Right cardiac atrium (tissue), 5 donors: ENCODE measurements at regions not wholly inside any gene's neighbourhood (a gene's known extent, or its start where the extent isn't known, plus 50 kb on each side); places are given as distances from the start of the nearest gene placed in this dataset.

Source experiments
- ATAC-seq, 2 donors: fragments of 200-7000 bp; cut with Tn5 transposase; one replicate each; pipeline versions ENCODE4 v1.8.0 to v1.9.1; 2020; ENCODE audit warnings: moderate library complexity in 2 of 2, mild to moderate bottlenecking in 1 of 2
- DNase-seq, 3 donors: peaks; one replicate each; pipeline ENCODE4 v3.0.0-alpha.2; 2020
- H3K27ac ChIP-seq: one replicate; pipeline ENCODE4 v1.5.1; 2013; ENCODE audit warnings: mild to moderate bottlenecking, low read length, control low read depth, moderate library complexity
- H3K27me3 ChIP-seq: one replicate; pipeline ENCODE4 v1.6.1; 2013; ENCODE audit not compliant: control insufficient read depth, insufficient read depth
- H3K4me1 ChIP-seq: one replicate; pipeline ENCODE4 v1.6.1; 2013; ENCODE audit warnings: low read length; ENCODE audit not compliant: control insufficient read depth, insufficient read depth
- H3K4me3 ChIP-seq: one replicate; pipeline ENCODE4 v1.5.1; 2013; ENCODE audit warnings: low read length, control low read depth
- H3K9me3 ChIP-seq: one replicate; pipeline ENCODE4 v1.6.1; 2013; ENCODE audit warnings: low read length; ENCODE audit not compliant: control insufficient read depth
- WGBS: extraction: QIAGEN DNeasy Blood & Tissue Kit; methylation state at CpG from one replicate; pipeline ENCODE4 v1.1.7; 2013; 5-methylcytosine and 5-hydroxymethylcytosine counted together
- intact Hi-C, 4 donors: fragments of 100-400 bp; cut with DNase I; formaldehyde crosslinking; loops; one replicate each; pipeline versions ENCODE4 v1.11.0 to v1.14.0; 2022 to 2023
- donor health status: healthy with polysubstance abuse.
- donor health status: DM: no; HTN: yes; CAD: no.
- donor health status: DM: no; HTN: no; CAD: no.
- donor health status: DM: no; HTN: yes; CAD: no; lungs with severe emphysema.
- donor health status: DM: yes; HTN: yes; CAD: no.

GRCh38 chr11:110371084-110371483 is 58.7 kb upstream of the FDX1 start:
- intact Hi-C loops = loop anchor here in 2 of 4 donors (10.0 kb wide), 2 partner anchors 64 to 426 kb away; no protein-coding TSS in a partner anchor
- WGBS = 92% methylated on average over 1 of the region's 1 CpG
- no peaks in the 10 kb centered on the region for H3K27me3 ChIP-seq
- no peak overlapping the region for H3K27ac ChIP-seq
- DNase-seq (no peak), ATAC-seq (no peak)
- H3K4me3 ChIP-seq = no peak overlapping the region
- peaks cover 1% of the 10 kb centered on the region for H3K4me1 ChIP-seq
- no peaks in the 10 kb centered on the region for H3K9me3 ChIP-seq

GRCh38 chr11:110373051-110373702 is 56.6 kb upstream of the FDX1 start:
- DNase-seq (no peak), ATAC-seq (no peak)
- Histone ChIP-seq H3K4me1 (peaks cover 1% of the 10 kb centered on the region), H3K4me3 (no peak overlapping the region), H3K27me3 (no peaks in the 10 kb centered on the region), H3K27ac (no peak overlapping the region), H3K9me3 (no peaks in the 10 kb centered on the region)
- intact Hi-C loops = loop anchor here in 2 of 4 donors (10.0 kb wide), 2 partner anchors 62 to 428 kb away; no protein-coding TSS in a partner anchor
- 68% methylated on average over 5 of the region's 5 CpGs for WGBS

- ATAC-seq = peak; percentile 45 to 50
- H3K4me1 ChIP-seq = peaks cover 1% of the 10 kb centered on the region
- no peak overlapping the region for H3K4me3 ChIP-seq
- H3K27me3 ChIP-seq = no peaks in the 10 kb centered on the region
- intact Hi-C loops = loop anchor here in 3 of 4 donors (5.0 to 10.0 kb wide), 4 partner anchors 57 to 430 kb away; no protein-coding TSS in a partner anchor
- no peak overlapping the region for H3K27ac ChIP-seq
- H3K9me3 ChIP-seq = no peaks in the 10 kb centered on the region
- DNase-seq = no peak
Measured at GRCh38 chr11:110374921-110375320, 54.8 kb upstream of the FDX1 start.

- Histone ChIP-seq H3K4me3 (no peak overlapping the region), H3K4me1 (peaks cover 1% of the 10 kb centered on the region), H3K9me3 (no peaks in the 10 kb centered on the region), H3K27ac (no peak overlapping the region), H3K27me3 (no peaks in the 10 kb centered on the region)
- peak in 1 of 2 donors; percentile 10 for ATAC-seq
- intact Hi-C loops = loop anchor here in 3 of 4 donors (5.0 to 10.0 kb wide), 4 partner anchors 57 to 431 kb away; no protein-coding TSS in a partner anchor
- DNase-seq = no peak
Measured at GRCh38 chr11:110375351-110375750, 54.4 kb upstream of the FDX1 start.

- Histone ChIP-seq H3K9me3 (no peaks in the 10 kb centered on the region), H3K4me3 (no peak overlapping the region), H3K27ac (no peak overlapping the region), H3K27me3 (no peaks in the 10 kb centered on the region), H3K4me1 (peaks cover 1% of the 10 kb centered on the region)
- intact Hi-C loops = loop anchor here in 3 of 4 donors (2.0 to 10.0 kb wide), 5 partner anchors 56 to 431 kb away; no protein-coding TSS in a partner anchor
- ATAC-seq (no peak), DNase-seq (no peak)
- 97% methylated on average over 1 of the region's 1 CpG for WGBS
Measured at GRCh38 chr11:110376021-110376420, 53.7 kb upstream of the FDX1 start.

DNA sequence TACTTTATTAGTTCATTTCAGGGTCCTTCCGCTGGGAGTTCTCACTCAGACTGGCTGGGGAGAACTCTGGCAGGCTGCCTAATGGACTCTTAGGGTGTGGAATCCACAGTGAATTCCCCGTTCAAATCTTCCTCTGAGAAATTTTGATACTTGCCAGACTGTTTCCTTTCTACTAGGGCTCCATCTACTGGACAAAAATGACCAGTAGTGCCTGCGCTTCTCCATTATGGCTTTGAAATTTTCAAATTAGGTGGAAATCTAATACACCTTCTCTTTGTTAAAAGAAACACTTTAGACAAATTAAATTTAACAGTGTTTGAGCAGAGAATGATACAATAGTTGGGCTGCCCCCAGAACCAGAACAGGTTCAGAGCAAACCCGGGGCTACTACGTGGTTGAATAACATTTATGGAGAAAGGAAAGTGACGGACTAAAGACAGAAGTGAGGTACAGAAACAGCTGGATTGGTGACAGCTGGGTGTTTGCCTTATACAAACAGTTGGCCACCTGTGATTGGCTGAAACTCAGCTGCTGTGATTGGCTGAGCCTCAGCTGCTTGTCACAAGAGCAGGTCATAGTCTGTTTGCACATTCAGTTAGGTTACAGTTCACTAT is 52.9 kb upstream of the FDX1 start:
- ATAC-seq (peak; percentile 91 to 94), DNase-seq (peak; percentile 82 to 87 (median 83))
- intact Hi-C loops = loop anchor here in 3 of 4 donors (2.0 to 10.0 kb wide), 5 partner anchors 55 to 432 kb away; no protein-coding TSS in a partner anchor
- Histone ChIP-seq H3K27ac (no peak overlapping the region), H3K4me1 (peaks cover 1% of the 10 kb centered on the region), H3K27me3 (no peaks in the 10 kb centered on the region), H3K4me3 (no peak overlapping the region), H3K9me3 (no peaks in the 10 kb centered on the region)
- WGBS = 23% methylated on average over 6 of the region's 6 CpGs

- Histone ChIP-seq H3K4me1 (peaks cover 1% of the 10 kb centered on the region), H3K27ac (no peak overlapping the region), H3K4me3 (no peak overlapping the region), H3K27me3 (no peaks in the 10 kb centered on the region), H3K9me3 (no peaks in the 10 kb centered on the region)
- ATAC-seq (no peak), DNase-seq (no peak)
- intact Hi-C loops = loop anchor here in 3 of 4 donors (2.0 to 10.0 kb wide), 5 partner anchors 55 to 433 kb away; no protein-coding TSS in a partner anchor
- 95% methylated on average over 3 of the region's 3 CpGs for WGBS
Measured at GRCh38 chr11:110377434-110377833, 52.3 kb upstream of the FDX1 start.

- DNase-seq (no peak), ATAC-seq (no peak)
- Histone ChIP-seq H3K9me3 (no peaks in the 10 kb centered on the region), H3K27ac (no peak overlapping the region), H3K4me1 (no peaks in the 10 kb centered on the region), H3K27me3 (no peaks in the 10 kb centered on the region), H3K4me3 (no peak overlapping the region)
- 84% methylated on average over 3 of the region's 3 CpGs for WGBS
- intact Hi-C loops = loop anchor here in 3 of 4 donors (5.0 to 10.0 kb wide), 4 partner anchors 53 to 434 kb away; no protein-coding TSS in a partner anchor
Measured at GRCh38 chr11:110379261-110379660, 50.5 kb upstream of the FDX1 start.

DNA sequence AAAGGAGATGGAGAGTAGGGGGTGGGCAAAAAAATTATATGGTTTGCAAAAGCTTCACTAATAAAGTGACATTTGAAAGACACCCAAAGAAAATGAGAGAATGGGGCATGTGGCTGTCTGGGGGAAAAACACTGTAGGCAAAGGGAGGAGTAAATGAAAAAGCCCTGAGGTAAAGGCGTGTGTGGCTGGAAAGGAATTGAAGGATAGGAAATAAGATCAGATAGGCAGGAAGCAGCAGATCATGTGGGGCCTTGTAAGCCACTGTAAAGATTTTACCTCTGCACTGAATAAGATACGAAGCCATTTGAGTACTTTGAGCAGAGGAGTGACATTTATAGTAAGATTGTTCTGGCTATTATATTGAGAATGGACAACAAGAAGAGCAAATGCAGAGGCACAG is 49.8 kb upstream of the FDX1 start:
- Histone ChIP-seq H3K4me1 (no peaks in the 10 kb centered on the region), H3K27ac (no peak overlapping the region), H3K9me3 (no peaks in the 10 kb centered on the region), H3K27me3 (no peaks in the 10 kb centered on the region), H3K4me3 (no peak overlapping the region)
- DNase-seq (no peak), ATAC-seq (no peak)
- 77% methylated on average over 2 of the region's 2 CpGs for WGBS
- intact Hi-C loops = loop anchor here in 3 of 4 donors (5.0 to 10.0 kb wide), 4 partner anchors 52 to 435 kb away; no protein-coding TSS in a partner anchor
